PFSK-1 (cell line): ENCODE measurements at regions not wholly inside any gene's neighbourhood (a gene's known extent, or its start where the extent isn't known, plus 50 kb on each side); places are given as distances from the start of the nearest gene placed in this dataset.

Source experiments
- FOXP2 ChIP-seq: optimal IDR thresholded peaks from 2 replicates; pipeline ENCODE3; 2011; ENCODE audit warnings: borderline replicate concordance, control low read depth, inconsistent platforms; ENCODE audit not compliant: insufficient read depth; ENCODE audit errors: extremely low read length, extremely low read depth
- POLR2AphosphoS5 ChIP-seq: IDR thresholded peaks from 2 replicates; pipeline ENCODE4 v1.6.1; 2012; ENCODE audit warnings: low read depth, mild to moderate bottlenecking, control low read depth, low read length, moderate library complexity
- SIN3A ChIP-seq: IDR thresholded peaks from 2 replicates; pipeline ENCODE4 v1.6.1; 2012; ENCODE audit warnings: mild to moderate bottlenecking, low read length, moderate library complexity, borderline replicate concordance; ENCODE audit not compliant: insufficient read depth
- TAF1 ChIP-seq: IDR thresholded peaks from 2 replicates; pipeline ENCODE4 v1.6.1; 2012; ENCODE audit warnings: low read length, control low read depth, borderline replicate concordance; ENCODE audit not compliant: insufficient read depth
- TF ChIP-seq, protein P1 (sequence below), 2 experiments: IDR thresholded peaks; 2 replicates each; pipeline versions ENCODE4 v1.6.1 to v1.8.0; 2011 to 2012; ENCODE audit warnings: low read depth in 2 of 2, low read length in 2 of 2, control low read depth in 1 of 2, inconsistent platforms in 1 of 2, mild to moderate bottlenecking in 1 of 2, moderate library complexity in 1 of 2; ENCODE audit not compliant: insufficient read depth in 1 of 2

DNA sequence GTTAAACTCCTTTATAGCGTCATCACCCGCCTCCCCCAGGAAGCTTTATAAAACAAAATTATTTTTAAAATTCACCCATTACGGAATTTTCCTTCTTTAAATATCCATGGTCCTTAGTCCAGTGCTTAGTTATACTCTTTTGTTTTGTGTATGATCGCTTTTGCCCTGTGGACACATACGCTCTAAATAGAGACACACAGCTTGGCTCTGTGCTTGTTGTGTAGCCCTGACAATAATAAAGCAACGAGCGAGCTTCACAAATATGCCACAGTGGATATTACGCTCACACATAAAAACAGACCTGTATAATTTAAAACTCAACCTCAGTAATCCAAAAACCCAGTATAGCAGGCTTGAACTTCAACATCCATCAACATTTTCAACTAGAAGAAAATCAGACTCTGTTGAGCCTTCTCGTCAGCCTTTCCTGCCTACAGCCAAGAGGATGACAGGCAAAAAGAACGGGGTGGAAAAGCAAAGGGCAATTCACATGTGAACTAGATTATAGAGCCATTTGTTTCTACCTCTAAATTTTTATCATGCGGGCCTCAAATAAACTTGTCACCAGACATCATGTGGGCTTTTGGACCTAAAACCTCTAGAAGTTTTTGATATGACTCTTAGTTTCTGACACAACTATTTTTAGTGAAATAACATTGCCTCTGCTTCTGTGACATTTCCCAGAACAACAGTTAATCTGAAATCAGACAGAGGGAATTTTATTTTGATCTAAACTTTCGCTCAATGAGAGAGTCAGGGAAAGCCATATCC is 89.6 kb upstream of the THBS1 start:
- TF ChIP-seq TAF1 (no peak), POLR2AphosphoS5 (no peak), FOXP2 (no peak), SIN3A (no peak)
- TF ChIP-seq, protein P1, sequence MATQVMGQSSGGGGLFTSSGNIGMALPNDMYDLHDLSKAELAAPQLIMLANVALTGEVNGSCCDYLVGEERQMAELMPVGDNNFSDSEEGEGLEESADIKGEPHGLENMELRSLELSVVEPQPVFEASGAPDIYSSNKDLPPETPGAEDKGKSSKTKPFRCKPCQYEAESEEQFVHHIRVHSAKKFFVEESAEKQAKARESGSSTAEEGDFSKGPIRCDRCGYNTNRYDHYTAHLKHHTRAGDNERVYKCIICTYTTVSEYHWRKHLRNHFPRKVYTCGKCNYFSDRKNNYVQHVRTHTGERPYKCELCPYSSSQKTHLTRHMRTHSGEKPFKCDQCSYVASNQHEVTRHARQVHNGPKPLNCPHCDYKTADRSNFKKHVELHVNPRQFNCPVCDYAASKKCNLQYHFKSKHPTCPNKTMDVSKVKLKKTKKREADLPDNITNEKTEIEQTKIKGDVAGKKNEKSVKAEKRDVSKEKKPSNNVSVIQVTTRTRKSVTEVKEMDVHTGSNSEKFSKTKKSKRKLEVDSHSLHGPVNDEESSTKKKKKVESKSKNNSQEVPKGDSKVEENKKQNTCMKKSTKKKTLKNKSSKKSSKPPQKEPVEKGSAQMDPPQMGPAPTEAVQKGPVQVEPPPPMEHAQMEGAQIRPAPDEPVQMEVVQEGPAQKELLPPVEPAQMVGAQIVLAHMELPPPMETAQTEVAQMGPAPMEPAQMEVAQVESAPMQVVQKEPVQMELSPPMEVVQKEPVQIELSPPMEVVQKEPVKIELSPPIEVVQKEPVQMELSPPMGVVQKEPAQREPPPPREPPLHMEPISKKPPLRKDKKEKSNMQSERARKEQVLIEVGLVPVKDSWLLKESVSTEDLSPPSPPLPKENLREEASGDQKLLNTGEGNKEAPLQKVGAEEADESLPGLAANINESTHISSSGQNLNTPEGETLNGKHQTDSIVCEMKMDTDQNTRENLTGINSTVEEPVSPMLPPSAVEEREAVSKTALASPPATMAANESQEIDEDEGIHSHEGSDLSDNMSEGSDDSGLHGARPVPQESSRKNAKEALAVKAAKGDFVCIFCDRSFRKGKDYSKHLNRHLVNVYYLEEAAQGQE (IDR thresholded peaks at IDR 0.05; ENCODE audit: insufficient read depth in 1 of 2, low read depth in 2 of 2, low read length in 2 of 2), result no peak

DNA sequence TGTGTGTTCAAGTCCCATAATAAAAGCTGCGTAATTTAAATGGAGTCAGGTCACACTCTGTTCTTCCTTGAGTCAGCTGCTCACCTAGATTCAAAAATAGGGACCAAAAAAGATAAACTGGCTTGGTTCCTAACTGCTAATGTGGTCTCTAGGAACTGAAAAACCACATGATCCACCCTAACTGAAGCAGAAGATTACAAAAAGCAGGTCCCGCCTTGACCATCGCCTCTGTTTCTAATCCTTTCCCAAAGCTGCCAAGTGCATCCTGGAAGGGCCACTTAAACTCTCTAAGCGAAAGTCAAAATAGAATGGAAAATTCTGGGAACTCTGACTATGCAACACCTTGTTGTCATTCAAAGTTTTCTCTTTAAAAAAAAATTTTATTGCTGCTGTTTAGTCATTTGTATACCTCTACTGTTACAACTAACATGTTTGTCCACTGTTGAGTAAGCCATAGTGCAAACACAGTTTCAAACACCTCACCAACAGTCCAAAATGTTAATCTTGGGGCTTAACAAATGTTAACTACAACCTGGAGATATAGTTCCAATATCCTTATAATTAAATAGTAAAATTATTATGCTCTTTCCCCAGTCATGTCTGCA is 88.9 kb upstream of the THBS1 start:
- no peak for TF ChIP-seq FOXP2
- no peak for TF ChIP-seq POLR2AphosphoS5
- no peak for TF ChIP-seq TAF1
- TF ChIP-seq, protein P1 (IDR thresholded peaks at IDR 0.05; ENCODE audit: insufficient read depth in 1 of 2, low read depth in 2 of 2, low read length in 2 of 2), result no peak
- TF ChIP-seq SIN3A, result no peak

DNA sequence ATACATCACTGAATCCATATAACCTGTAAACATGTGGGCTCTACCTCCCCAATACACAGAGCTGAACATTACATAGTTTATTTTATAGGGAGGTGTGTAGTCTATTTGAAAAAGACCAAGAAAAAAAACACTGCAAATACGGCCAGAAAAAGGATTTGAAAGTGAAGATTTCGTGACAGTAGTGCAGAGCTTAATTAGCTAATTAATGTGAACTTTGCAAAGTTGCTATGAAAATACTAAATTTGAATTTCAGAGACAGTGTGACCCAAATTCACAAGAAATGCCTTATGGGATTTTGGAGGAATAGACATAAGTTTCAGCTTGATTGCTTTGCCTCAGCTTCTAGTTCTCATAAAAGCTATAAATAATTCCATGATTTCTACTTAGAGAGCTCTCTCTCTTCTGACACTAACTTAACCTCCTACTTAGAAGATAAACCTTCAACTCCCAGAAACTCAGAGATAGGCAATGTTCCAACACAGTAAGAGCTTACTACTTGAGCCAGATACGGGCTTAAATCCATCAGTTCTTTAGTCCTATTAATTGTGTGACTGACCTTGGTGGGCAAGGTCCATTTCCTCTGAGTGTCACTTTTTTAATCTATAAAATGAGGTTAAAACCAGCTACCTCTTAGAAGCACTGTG is 87.3 kb upstream of the THBS1 start:
- TF ChIP-seq FOXP2 (no peak), SIN3A (no peak), POLR2AphosphoS5 (no peak), TAF1 (no peak)
- TF ChIP-seq, protein P1 (IDR thresholded peaks at IDR 0.05; ENCODE audit: insufficient read depth in 1 of 2, low read depth in 2 of 2, low read length in 2 of 2), result no peak

DNA sequence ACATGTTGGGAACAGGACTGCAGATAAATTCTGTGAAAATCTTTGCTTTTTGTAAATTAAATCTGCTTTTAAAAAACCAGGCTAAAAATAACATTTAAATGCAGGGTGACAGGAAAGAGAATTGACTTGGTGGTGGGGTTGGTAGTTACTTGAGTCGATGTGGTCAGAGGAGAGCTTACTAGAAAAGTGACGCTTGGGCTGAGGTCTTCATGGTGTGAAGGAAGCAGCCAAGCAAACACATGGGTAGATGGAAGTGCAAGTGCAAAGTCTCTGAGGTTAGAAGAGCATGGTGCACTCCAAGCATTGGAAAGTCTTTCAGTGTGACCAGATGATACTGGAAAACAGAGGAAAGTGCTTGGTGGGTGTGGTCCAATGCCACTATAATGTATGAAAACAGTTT is 86.4 kb upstream of the THBS1 start:
- TF ChIP-seq SIN3A (no peak), FOXP2 (no peak), TAF1 (no peak), POLR2AphosphoS5 (no peak)
- TF ChIP-seq, protein P1 (IDR thresholded peaks at IDR 0.05; ENCODE audit: insufficient read depth in 1 of 2, low read depth in 2 of 2, low read length in 2 of 2), result no peak
